HG03575 (cell line): ENCODE measurements at regions not wholly inside any gene's neighbourhood (a gene's known extent, or its start where the extent isn't known, plus 50 kb on each side); places are given as distances from the start of the nearest gene placed in this dataset.

Experiments used
- ATAC-seq: cut with Tn5 transposase; IDR thresholded peaks from one replicate; pipeline ENCODE4 v1.9.1; 2021; ENCODE audit not compliant: unreplicated experiment, insufficient number of reproducible peaks, low FRiP score; ENCODE audit errors: extremely low read depth

- no peak for ATAC-seq
These were observed 561.6 kb downstream of the PLA2G4A start for GRCh38 chr1:187390215-187390818.

GRCh38 chr1:187396226-187396625, 567.5 kb downstream of the PLA2G4A start:
- no peak for ATAC-seq

- ATAC-seq: no peak
These were observed 568.4 kb downstream of the PLA2G4A start for GRCh38 chr1:187396929-187397796.

GRCh38 chr1:187408212-187409004, 579.7 kb downstream of the PLA2G4A start:
- no peak for ATAC-seq

- ATAC-seq: no peak
These were observed 580.6 kb downstream of the PLA2G4A start for GRCh38 chr1:187409341-187409740.

- no peak for ATAC-seq
These were observed 582.4 kb downstream of the PLA2G4A start for GRCh38 chr1:187411118-187411517.

GRCh38 chr1:187413405-187414169, 584.8 kb downstream of the PLA2G4A start:
- ATAC-seq: no peak

- ATAC-seq: no peak
These were observed 586.3 kb downstream of the PLA2G4A start for GRCh38 chr1:187415065-187415464.

GRCh38 chr1:187417520-187417919, 588.8 kb downstream of the PLA2G4A start:
- ATAC-seq: no peak

GRCh38 chr1:187433598-187433997, 604.8 kb downstream of the PLA2G4A start:
- ATAC-seq: no peak

- no peak for ATAC-seq
These were observed 613.9 kb downstream of the PLA2G4A start for GRCh38 chr1:187442603-187443002.

GRCh38 chr1:187443939-187444338, 615.2 kb downstream of the PLA2G4A start:
- ATAC-seq: no peak

- ATAC-seq: no peak
These were observed 616.3 kb downstream of the PLA2G4A start for GRCh38 chr1:187445066-187445465.

- ATAC-seq: no peak
These were observed 622.5 kb downstream of the PLA2G4A start for GRCh38 chr1:187451238-187451637.

GRCh38 chr1:187454010-187454409, 625.3 kb downstream of the PLA2G4A start:
- ATAC-seq: no peak

GRCh38 chr1:187456446-187456845, 627.7 kb downstream of the PLA2G4A start:
- no peak for ATAC-seq

- ATAC-seq: no peak
These were observed 631.3 kb downstream of the PLA2G4A start for GRCh38 chr1:187460093-187460492.

GRCh38 chr1:187464320-187464719, 635.6 kb downstream of the PLA2G4A start:
- no peak for ATAC-seq

- no peak for ATAC-seq
These were observed 636.7 kb downstream of the PLA2G4A start for GRCh38 chr1:187465441-187465840.
